ENCODE measurements at regions not wholly inside any gene's neighbourhood (a gene's known extent, or its start where the extent isn't known, plus 50 kb on each side); places are given as distances from the start of the nearest gene placed in this dataset.

DNA sequence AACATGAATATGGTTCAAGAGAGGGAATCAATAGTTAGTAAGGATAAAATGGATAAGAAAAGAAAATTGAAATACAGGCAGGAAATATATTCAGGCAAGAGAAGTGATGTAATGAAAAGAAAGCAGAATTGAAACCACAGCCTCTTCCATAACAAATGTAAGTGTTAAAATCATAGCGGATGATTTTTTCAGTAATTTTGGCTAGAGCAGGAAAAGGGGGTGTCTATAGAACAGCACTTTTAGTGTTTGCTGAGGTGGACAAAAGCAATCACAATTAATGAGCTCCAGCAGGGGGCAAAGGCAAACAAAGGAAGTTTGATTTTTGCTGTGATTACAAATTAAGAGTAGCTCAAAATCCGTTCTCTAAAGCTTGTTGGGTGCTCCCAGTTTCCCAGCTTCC is 79.0 kb downstream of the TRIL start:
- Mint-ChIP-seq H3K27ac (ENCODE audit: low read depth, unreplicated experiment) (no peak overlapping the region), H3K36me3 (ENCODE audit: insufficient read depth, unreplicated experiment) (no peaks in the 10 kb centered on the region), H3K4me1 (ENCODE audit: insufficient read depth, unreplicated experiment) (no peaks in the 10 kb centered on the region), H3K27me3 (ENCODE audit: insufficient read depth, unreplicated experiment) (peaks cover 11% of the 10 kb centered on the region), H3K9me3 (ENCODE audit: unreplicated experiment) (no peaks in the 10 kb centered on the region), H3K4me3 (ENCODE audit: unreplicated experiment) (no peak overlapping the region)
- no TSS peak for BruUV-seq (replicated peaks)
- TF ChIP-seq, protein P1, sequence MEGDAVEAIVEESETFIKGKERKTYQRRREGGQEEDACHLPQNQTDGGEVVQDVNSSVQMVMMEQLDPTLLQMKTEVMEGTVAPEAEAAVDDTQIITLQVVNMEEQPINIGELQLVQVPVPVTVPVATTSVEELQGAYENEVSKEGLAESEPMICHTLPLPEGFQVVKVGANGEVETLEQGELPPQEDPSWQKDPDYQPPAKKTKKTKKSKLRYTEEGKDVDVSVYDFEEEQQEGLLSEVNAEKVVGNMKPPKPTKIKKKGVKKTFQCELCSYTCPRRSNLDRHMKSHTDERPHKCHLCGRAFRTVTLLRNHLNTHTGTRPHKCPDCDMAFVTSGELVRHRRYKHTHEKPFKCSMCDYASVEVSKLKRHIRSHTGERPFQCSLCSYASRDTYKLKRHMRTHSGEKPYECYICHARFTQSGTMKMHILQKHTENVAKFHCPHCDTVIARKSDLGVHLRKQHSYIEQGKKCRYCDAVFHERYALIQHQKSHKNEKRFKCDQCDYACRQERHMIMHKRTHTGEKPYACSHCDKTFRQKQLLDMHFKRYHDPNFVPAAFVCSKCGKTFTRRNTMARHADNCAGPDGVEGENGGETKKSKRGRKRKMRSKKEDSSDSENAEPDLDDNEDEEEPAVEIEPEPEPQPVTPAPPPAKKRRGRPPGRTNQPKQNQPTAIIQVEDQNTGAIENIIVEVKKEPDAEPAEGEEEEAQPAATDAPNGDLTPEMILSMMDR (IDR thresholded peaks at IDR 0.05; ENCODE audit: unreplicated experiment), result no peak
- CTCF ChIA-PET, result interaction anchor here (0.7 kb wide), 1 partner anchor 1631 kb away, joined by 3 read pairs; no protein-coding TSS in a partner anchor
- DNase-seq (ENCODE audit: unreplicated experiment), result no peak
- POLR2A ChIA-PET, result interaction anchor here (1.3 kb wide), 1 partner anchor 8 kb away, joined by 3 read pairs; no protein-coding TSS in a partner anchor
- intact Hi-C loops (cut with micrococcal nuclease), result no loop called here

DNA sequence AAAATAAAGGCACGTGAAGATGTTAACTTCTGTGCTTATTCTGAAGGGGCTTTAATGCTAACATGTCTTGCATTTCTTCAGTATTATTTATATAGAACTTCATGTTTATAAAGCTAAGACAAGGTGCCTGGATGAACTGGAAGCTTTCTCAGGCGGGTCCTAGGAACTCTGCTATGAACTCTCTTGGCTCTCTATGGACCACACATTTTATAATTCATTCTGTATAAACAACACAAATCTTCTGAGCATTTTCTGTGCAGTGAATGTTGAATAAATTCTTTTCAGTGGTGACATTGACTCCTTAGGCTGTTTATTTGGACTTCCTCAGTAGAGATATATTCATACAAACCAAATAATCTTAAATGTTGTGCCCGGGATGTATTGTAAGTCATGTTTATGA is 79.6 kb downstream of the TRIL start:
- H3K36me3 Mint-ChIP-seq (ENCODE audit: insufficient read depth, unreplicated experiment), result no peaks in the 10 kb centered on the region
- H3K4me1 Mint-ChIP-seq (ENCODE audit: insufficient read depth, unreplicated experiment), result no peaks in the 10 kb centered on the region
- ChIA-PET POLR2A (interaction anchor here (0.7 kb wide), 1 partner anchor 10 kb away, joined by 3 read pairs; no protein-coding TSS in a partner anchor), CTCF (interaction anchor here (0.6 to 0.7 kb wide), 2 partner anchors 587 to 638 kb away, joined by 3 read pairs; no protein-coding TSS in a partner anchor)
- intact Hi-C loops (cut with micrococcal nuclease), result no loop called here
- no peaks in the 10 kb centered on the region for H3K9me3 Mint-ChIP-seq (ENCODE audit: unreplicated experiment)
- DNase-seq (ENCODE audit: unreplicated experiment), result no peak
- H3K27ac Mint-ChIP-seq (ENCODE audit: low read depth, unreplicated experiment), result no peak overlapping the region
- no TSS peak for BruUV-seq (replicated peaks)
- TF ChIP-seq, protein P1 (IDR thresholded peaks at IDR 0.05; ENCODE audit: unreplicated experiment), result no peak
- H3K4me3 Mint-ChIP-seq (ENCODE audit: unreplicated experiment), result no peak overlapping the region
- peaks cover 9% of the 10 kb centered on the region for H3K27me3 Mint-ChIP-seq (ENCODE audit: insufficient read depth, unreplicated experiment)
